GM12874 (cell line): ENCODE measurements at regions not wholly inside any gene's neighbourhood (a gene's known extent, or its start where the extent isn't known, plus 50 kb on each side); places are given as distances from the start of the nearest gene placed in this dataset.

Source experiments
- TF ChIP-seq, protein P1 (sequence below): IDR thresholded peaks from 2 replicates; pipeline ENCODE4 v1.5.1; 2011; ENCODE audit warnings: low read depth, mild to moderate bottlenecking, control low read depth, low read length, moderate library complexity; ENCODE audit not compliant: insufficient read depth

DNA sequence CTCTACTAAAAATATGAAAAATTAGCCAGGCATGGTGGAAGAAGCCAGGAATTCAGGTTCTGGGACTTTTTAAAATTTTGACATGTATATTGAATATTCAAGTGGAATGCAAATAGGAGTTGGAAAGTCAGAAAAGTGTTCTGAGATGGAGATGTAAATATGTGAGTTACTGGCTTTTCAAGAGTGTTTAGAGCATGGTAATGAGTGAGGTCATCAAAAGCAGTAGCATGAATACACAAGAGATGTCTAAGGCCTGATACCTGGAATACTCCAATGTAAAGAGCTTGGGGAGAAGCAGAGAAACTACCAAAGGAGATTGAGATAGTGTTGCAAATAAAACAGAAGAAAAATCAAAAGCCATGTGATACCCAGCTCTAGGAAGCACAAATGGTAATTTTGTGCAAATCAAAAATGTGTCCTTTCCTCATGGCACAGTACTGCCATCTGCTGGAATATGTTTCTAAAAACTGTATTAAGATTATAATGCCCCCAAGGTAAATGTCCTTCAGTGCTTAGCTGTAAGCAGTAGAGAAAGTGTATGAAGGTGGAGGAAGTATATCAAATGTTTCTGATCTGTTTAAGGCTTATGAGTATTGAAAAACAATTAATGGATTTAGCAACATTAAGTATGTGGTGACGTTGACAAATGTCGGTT lies 908.4 kb downstream of the KCNJ18 start:
- TF ChIP-seq, protein P1, sequence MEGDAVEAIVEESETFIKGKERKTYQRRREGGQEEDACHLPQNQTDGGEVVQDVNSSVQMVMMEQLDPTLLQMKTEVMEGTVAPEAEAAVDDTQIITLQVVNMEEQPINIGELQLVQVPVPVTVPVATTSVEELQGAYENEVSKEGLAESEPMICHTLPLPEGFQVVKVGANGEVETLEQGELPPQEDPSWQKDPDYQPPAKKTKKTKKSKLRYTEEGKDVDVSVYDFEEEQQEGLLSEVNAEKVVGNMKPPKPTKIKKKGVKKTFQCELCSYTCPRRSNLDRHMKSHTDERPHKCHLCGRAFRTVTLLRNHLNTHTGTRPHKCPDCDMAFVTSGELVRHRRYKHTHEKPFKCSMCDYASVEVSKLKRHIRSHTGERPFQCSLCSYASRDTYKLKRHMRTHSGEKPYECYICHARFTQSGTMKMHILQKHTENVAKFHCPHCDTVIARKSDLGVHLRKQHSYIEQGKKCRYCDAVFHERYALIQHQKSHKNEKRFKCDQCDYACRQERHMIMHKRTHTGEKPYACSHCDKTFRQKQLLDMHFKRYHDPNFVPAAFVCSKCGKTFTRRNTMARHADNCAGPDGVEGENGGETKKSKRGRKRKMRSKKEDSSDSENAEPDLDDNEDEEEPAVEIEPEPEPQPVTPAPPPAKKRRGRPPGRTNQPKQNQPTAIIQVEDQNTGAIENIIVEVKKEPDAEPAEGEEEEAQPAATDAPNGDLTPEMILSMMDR, result no peak
